Mammary epithelial cell (primary cell): ENCODE measurements at regions not wholly inside any gene's neighbourhood (a gene's known extent, or its start where the extent isn't known, plus 50 kb on each side); places are given as distances from the start of the nearest gene placed in this dataset.

ENCODE experiments used
- CTCF ChIP-seq, 2 donors: IDR thresholded peaks in 1 of 2; conservative IDR thresholded peaks in 1 of 2; 2 replicates each; pipeline ENCODE4 v1.5.1; 2011 to 2012; ENCODE audit warnings: inconsistent platforms in 2 of 2, low read length in 2 of 2, mild to moderate bottlenecking in 2 of 2, control low read depth in 1 of 2, low read depth in 1 of 2; ENCODE audit not compliant: insufficient read depth in 1 of 2; ENCODE audit errors: extremely low read depth in 1 of 2
- EZH2 ChIP-seq: IDR thresholded peaks from 2 replicates; pipeline ENCODE4 v1.6.1; 2012; ENCODE audit warnings: low read length, inconsistent platforms, borderline replicate concordance

GRCh38 chr3:148042663-148043445, 633.7 kb downstream of the ZIC1 start:
- no peak for TF ChIP-seq CTCF (conservative IDR thresholded peaks at IDR 0.05 in 1 of 2, IDR thresholded peaks at IDR 0.05 in 1 of 2; ENCODE audit: extremely low read depth in 1 of 2, insufficient read depth in 1 of 2, low read depth in 1 of 2, low read length in 2 of 2)
- TF ChIP-seq EZH2 = no peak
